ENCODE measurements at regions not wholly inside any gene's neighbourhood (a gene's known extent, or its start where the extent isn't known, plus 50 kb on each side); places are given as distances from the start of the nearest gene placed in this dataset.

DNA sequence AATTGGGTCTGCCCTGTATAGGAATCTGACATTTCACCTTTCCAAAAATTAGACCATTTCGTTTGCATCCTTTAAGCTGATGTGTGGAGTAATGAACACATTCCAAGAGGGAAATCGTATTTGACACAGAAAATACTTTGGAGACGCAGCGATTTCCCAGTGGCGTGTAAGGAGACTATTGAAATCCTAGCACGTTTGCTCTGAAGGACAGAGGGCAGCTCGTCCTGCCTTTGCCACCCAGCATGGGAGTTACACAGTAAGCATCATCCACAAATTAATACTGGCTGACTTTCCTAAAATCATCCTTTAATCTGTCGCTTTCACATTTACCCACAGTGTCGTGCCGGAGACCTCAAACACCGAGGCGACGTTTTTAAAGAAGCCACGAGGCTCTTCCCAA is 925.9 kb upstream of the EEF2KMT start:
- TF ChIP-seq CTCF (IDR thresholded peaks at IDR 0.05; ENCODE audit: low read depth, low read length) (no peak), EZH2phosphoT487 (IDR thresholded peaks at IDR 0.05; ENCODE audit: low read depth) (no peak)
